Astrocyte of the spinal cord (primary cell): ENCODE measurements at regions not wholly inside any gene's neighbourhood (a gene's known extent, or its start where the extent isn't known, plus 50 kb on each side); places are given as distances from the start of the nearest gene placed in this dataset.

Experiments used
- DNase-seq: peaks from one replicate; pipeline ENCODE4 v3.0.0; 2011; ENCODE audit warnings: low read depth, low spot score
- H3K4me3 ChIP-seq: 2 replicates; pipeline ENCODE4 v1.5.1; 2011; ENCODE audit warnings: low read depth, mild to moderate bottlenecking, low read length, moderate library complexity
- in situ Hi-C: cut with HindIII; loops from 2 replicates; pipeline ENCODE4 v1.10.0; 2017; ENCODE audit warnings: low sequenced_read_pairs
- TF ChIP-seq, protein P1 (sequence below): IDR thresholded peaks from 2 replicates; pipeline ENCODE4 v1.5.1; 2012; ENCODE audit warnings: low read depth, mild to moderate bottlenecking, low read length, inconsistent platforms

DNA sequence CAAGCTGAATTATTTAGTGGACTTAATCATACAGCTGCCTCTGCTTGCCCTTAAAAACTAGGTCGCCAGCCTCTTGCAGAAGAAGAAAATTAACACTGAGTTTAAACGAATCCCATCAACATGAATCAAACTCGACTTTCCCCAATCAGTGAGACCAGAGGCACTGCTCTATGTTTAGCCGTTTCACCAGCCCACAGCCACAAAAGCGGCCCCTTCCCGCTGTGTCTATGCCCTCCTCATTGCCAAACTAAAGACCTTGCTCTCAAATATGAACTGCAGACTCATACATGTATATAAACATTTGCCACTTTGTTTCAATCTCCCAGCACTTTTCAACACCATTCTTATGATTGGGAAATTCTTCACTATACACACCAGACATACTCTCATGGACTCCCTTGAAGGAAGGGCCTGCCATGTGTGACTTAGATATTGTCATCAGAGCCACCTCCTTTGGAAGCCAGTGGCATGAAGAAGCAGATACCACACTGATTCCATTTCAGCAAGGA lies 105.8 kb upstream of the ADGRF1 start:
- TF ChIP-seq, protein P1, sequence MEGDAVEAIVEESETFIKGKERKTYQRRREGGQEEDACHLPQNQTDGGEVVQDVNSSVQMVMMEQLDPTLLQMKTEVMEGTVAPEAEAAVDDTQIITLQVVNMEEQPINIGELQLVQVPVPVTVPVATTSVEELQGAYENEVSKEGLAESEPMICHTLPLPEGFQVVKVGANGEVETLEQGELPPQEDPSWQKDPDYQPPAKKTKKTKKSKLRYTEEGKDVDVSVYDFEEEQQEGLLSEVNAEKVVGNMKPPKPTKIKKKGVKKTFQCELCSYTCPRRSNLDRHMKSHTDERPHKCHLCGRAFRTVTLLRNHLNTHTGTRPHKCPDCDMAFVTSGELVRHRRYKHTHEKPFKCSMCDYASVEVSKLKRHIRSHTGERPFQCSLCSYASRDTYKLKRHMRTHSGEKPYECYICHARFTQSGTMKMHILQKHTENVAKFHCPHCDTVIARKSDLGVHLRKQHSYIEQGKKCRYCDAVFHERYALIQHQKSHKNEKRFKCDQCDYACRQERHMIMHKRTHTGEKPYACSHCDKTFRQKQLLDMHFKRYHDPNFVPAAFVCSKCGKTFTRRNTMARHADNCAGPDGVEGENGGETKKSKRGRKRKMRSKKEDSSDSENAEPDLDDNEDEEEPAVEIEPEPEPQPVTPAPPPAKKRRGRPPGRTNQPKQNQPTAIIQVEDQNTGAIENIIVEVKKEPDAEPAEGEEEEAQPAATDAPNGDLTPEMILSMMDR: no peak
- DNase-seq: no peak
- H3K4me3 ChIP-seq: no peak overlapping the region
- in situ Hi-C loops: no loop called here

DNA sequence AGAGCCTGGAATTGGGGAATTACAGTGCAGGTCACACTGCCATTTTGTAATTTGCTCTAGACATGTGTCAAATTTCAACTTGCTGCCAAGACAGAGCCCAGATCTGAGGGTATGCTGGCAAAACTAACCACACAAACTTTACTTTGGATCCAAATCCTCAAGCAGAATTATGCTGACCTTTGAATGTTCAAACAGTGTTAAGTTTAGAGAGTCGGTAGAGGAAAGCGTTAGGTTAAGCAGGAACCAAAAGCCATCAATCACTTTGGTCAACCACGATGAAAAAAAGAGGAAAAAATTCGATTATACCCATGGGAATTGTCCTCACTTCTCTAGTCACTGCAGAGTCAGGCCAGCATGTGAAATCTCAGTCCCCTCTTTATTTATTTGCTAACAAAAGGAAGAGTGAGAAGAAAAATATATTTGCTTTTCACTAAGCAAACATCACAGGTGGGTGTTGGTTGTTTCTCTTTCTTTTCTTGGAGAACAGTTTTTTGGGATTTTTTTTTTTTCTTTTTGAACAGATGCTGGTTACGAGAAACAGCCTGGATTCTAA lies 105.1 kb upstream of the ADGRF1 start:
- in situ Hi-C loops: no loop called here
- DNase-seq: no peak
- TF ChIP-seq, protein P1: no peak
- H3K4me3 ChIP-seq: no peak overlapping the region

DNA sequence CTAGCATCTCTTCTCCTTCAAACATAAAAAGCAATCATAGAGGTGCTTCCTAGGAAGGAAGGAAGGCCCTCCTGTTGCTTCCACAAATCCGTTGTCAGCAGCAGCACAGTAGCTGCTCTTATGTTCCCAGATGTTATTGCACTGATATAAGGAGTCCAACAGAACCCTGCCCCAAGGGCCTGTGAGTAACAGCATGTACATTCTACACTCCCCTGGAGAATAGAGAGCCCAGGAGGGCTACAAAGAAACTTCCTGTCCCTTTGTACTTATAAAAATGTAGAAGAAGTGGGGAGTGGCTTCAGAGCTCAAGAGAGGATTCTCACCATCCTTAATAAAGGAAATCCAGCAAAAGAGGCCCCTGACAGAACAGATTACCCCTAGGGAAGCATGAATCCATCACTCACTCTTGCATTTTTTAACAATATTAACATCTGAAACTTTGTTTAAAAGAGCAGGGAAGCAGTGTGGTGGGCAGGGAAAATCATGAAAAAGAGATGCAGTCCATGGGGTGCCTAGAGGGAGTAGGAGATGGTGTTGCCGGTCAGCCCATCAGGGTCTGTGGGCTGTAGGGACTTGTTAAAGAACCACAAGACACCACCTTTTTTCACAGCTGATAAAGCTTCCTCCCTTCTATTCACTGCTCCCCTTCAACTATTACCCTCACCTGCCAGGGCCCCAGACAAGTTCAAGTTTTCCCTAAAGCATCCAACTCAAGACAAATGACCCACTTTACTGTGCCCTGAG lies 104.5 kb upstream of the ADGRF1 start:
- in situ Hi-C loops: no loop called here
- DNase-seq: peak; percentile 60
- TF ChIP-seq, protein P1: no peak
- H3K4me3 ChIP-seq: no peak overlapping the region

DNA sequence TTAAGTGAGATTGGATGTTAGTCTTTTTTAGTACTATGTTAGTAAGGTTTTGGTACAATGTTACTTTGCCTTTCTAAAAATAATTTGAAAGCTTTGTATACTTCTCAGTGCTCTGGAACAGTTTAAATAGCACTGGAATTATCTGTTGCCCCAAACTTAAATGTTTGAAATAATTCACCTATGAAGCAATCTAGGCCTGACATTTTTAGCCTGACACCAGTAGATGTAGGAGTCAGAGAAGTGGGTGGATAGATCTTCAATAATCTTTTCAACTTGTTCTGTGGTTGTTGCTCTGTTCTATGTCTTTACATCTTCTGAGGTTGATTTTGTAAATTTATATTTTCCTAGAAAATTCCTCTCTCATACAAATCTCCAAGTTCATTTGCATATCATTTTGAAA lies 103.1 kb upstream of the ADGRF1 start:
- TF ChIP-seq, protein P1: no peak
- no peak for DNase-seq
- in situ Hi-C loops: no loop called here

DNA sequence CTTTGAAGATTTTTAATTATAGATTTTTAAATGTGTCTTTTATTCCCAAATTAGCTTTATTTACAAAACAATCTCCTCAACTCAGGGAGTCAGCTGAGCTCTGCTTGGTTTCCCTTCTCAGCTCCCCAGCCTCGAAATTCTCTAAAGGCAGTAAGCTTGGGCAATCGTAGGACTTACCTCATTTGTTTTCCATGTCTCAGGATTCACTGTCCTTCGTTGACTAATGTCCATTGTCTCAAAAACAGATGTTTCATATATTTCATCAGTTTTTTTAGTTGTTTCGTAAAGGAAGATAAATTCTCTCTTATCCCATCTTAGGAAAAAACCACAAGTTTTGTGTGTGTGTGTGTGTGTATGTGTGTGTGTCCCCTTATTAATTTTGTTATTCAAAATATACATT lies 102.2 kb upstream of the ADGRF1 start:
- no peak overlapping the region for H3K4me3 ChIP-seq
- TF ChIP-seq, protein P1: no peak
- in situ Hi-C loops: no loop called here
- no peak for DNase-seq

More for the DNA sequence above, 103.1 kb upstream of the ADGRF1 start:
- no peak overlapping the region for H3K4me3 ChIP-seq

DNA sequence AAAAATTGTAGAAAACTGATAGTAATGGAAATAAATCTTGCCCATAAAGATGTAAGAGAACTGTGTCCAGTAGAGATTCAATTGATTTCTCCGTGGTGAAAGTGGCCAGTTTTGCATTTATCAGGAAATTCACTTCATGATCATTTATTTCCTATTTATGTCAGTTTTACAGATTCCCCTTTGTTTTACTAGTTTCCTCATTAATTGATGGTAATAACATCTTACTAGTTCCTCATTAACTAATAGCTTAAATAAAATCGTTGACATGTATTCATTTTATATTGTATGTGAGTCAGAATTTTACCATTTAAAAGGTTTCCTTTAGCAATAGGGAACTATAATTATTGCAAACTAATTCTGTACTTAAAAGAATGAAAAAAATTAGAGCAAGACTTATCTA lies 99.8 kb upstream of the ADGRF1 start:
- no peak overlapping the region for H3K4me3 ChIP-seq
- TF ChIP-seq, protein P1: no peak
- in situ Hi-C loops: no loop called here
- no peak for DNase-seq
